SK-N-MC (cell line): ENCODE measurements at regions not wholly inside any gene's neighbourhood (a gene's known extent, or its start where the extent isn't known, plus 50 kb on each side); places are given as distances from the start of the nearest gene placed in this dataset.

Experiments
- EZH2 ChIP-seq: fragments of 200-600 bp; sonication (generic); IDR thresholded peaks from one replicate; pipeline ENCODE4 v1.6.1; 2017; ENCODE audit warnings: antibody characterized with exemption
- POLR2AphosphoS5 ChIP-seq: IDR thresholded peaks from 2 replicates; pipeline ENCODE4 v1.6.1; 2012; ENCODE audit warnings: mild to moderate bottlenecking, low read depth, low read length, borderline replicate concordance

GRCh38 chr6:93471281-93471680 lies 51.9 kb upstream of the EPHA7 start:
- TF ChIP-seq EZH2 (no peak), POLR2AphosphoS5 (no peak)
